ENCODE measurements at regions not wholly inside any gene's neighbourhood (a gene's known extent, or its start where the extent isn't known, plus 50 kb on each side); places are given as distances from the start of the nearest gene placed in this dataset.

- no peak for DNase-seq
- H3K27me3 ChIP-seq: no peaks in the 10 kb centered on the region
- no peaks in the 10 kb centered on the region for H3K9me3 ChIP-seq
- H3K4me1 ChIP-seq: no peaks in the 10 kb centered on the region
- no peak for TF ChIP-seq POLR2AphosphoS5 (IDR thresholded peaks at IDR 0.05)
- TF ChIP-seq POLR2A (IDR thresholded peaks at IDR 0.05): no peak
- TF ChIP-seq EP300 (IDR thresholded peaks at IDR 0.05; ENCODE audit: low read depth): no peak
- no peak for TF ChIP-seq CTCF (IDR thresholded peaks at IDR 0.05)
- WGBS, 2 donors (ENCODE audit: low coverage in 1 of 2): 68% methylated on average over 1 of the region's 1 CpG; no CpG with 5 or more reads in 1 of the 2 donors
- in situ Hi-C loops (cut with MboI; ENCODE audit: low pct_ligation_motif_present in 1 of 4, low pct_unique_long_range_greater_than_20kb in 1 of 4, low sequenced_read_pairs in 3 of 4) (no loop called here), intact Hi-C loops (cut with DNase I; ENCODE audit: low total_unique reads) (no loop called here)
- no peak overlapping the region for H3K4me3 ChIP-seq
- no peaks in the 10 kb centered on the region for H3K36me3 ChIP-seq
- H3K27ac ChIP-seq: no peak overlapping the region
Measured at GRCh38 chrX:94455782-94456181, 781.8 kb downstream of the FAM133A start.

- H3K27ac ChIP-seq: no peak overlapping the region
- 45% methylated on average over 10 of the region's 10 CpGs; no CpG with 5 or more reads in 1 of the 2 donors for WGBS, 2 donors (ENCODE audit: low coverage in 1 of 2)
- no peaks in the 10 kb centered on the region for H3K36me3 ChIP-seq
- no peaks in the 10 kb centered on the region for H3K4me1 ChIP-seq
- TF ChIP-seq POLR2AphosphoS5 (IDR thresholded peaks at IDR 0.05) (no peak), EP300 (IDR thresholded peaks at IDR 0.05; ENCODE audit: low read depth) (no peak), POLR2A (IDR thresholded peaks at IDR 0.05) (no peak)
- no peaks in the 10 kb centered on the region for H3K9me3 ChIP-seq
- no peak for DNase-seq
- intact Hi-C loops (cut with DNase I; ENCODE audit: low total_unique reads) (no loop called here), in situ Hi-C loops (cut with MboI; ENCODE audit: low pct_ligation_motif_present in 1 of 4, low pct_unique_long_range_greater_than_20kb in 1 of 4, low sequenced_read_pairs in 3 of 4) (no loop called here)
- H3K4me3 ChIP-seq: no peak overlapping the region
- H3K27me3 ChIP-seq: no peaks in the 10 kb centered on the region
Measured at GRCh38 chrX:94492541-94492940, 818.5 kb downstream of the FAM133A start.

- Histone ChIP-seq H3K4me1 (no peaks in the 10 kb centered on the region), H3K4me3 (no peak overlapping the region), H3K36me3 (no peaks in the 10 kb centered on the region), H3K27ac (no peak overlapping the region), H3K27me3 (no peaks in the 10 kb centered on the region), H3K9me3 (no peaks in the 10 kb centered on the region)
- 62 to 80% methylated on average over 3 to 6 of the region's 6 CpGs for WGBS, 2 donors (ENCODE audit: low coverage in 1 of 2)
- intact Hi-C loops (cut with DNase I; ENCODE audit: low total_unique reads) (no loop called here), in situ Hi-C loops (cut with MboI; ENCODE audit: low pct_ligation_motif_present in 1 of 4, low pct_unique_long_range_greater_than_20kb in 1 of 4, low sequenced_read_pairs in 3 of 4) (no loop called here)
- TF ChIP-seq POLR2A (IDR thresholded peaks at IDR 0.05) (no peak), POLR2AphosphoS5 (IDR thresholded peaks at IDR 0.05) (no peak), EP300 (IDR thresholded peaks at IDR 0.05; ENCODE audit: low read depth) (no peak), CTCF (IDR thresholded peaks at IDR 0.05) (no peak)
- DNase-seq: no peak
Measured at GRCh38 chrX:94493405-94493804, 819.4 kb downstream of the FAM133A start.

- DNase-seq: no peak
- Histone ChIP-seq H3K36me3 (no peaks in the 10 kb centered on the region), H3K27me3 (no peaks in the 10 kb centered on the region), H3K4me3 (no peak overlapping the region), H3K27ac (no peak overlapping the region), H3K4me1 (no peaks in the 10 kb centered on the region), H3K9me3 (no peaks in the 10 kb centered on the region)
- TF ChIP-seq POLR2AphosphoS5 (IDR thresholded peaks at IDR 0.05) (no peak), CTCF (IDR thresholded peaks at IDR 0.05) (no peak), EP300 (IDR thresholded peaks at IDR 0.05; ENCODE audit: low read depth) (no peak), POLR2A (IDR thresholded peaks at IDR 0.05) (no peak)
- in situ Hi-C loops (cut with MboI; ENCODE audit: low pct_ligation_motif_present in 1 of 4, low pct_unique_long_range_greater_than_20kb in 1 of 4, low sequenced_read_pairs in 3 of 4) (no loop called here), intact Hi-C loops (cut with DNase I; ENCODE audit: low total_unique reads) (no loop called here)
- 32% methylated on average over 2 of the region's 2 CpGs; no CpG with 5 or more reads in 1 of the 2 donors for WGBS, 2 donors (ENCODE audit: low coverage in 1 of 2)
Measured at GRCh38 chrX:94511564-94511963, 837.6 kb downstream of the FAM133A start.

- 70% methylated on average over 1 of the region's 1 CpG; no CpG with 5 or more reads in 1 of the 2 donors for WGBS, 2 donors (ENCODE audit: low coverage in 1 of 2)
- no peak for DNase-seq
- Histone ChIP-seq H3K4me3 (no peak overlapping the region), H3K4me1 (no peaks in the 10 kb centered on the region), H3K36me3 (no peaks in the 10 kb centered on the region), H3K27me3 (no peaks in the 10 kb centered on the region), H3K9me3 (no peaks in the 10 kb centered on the region), H3K27ac (no peak overlapping the region)
- intact Hi-C loops (cut with DNase I; ENCODE audit: low total_unique reads): no loop called here
- in situ Hi-C loops (cut with MboI; ENCODE audit: low pct_ligation_motif_present in 1 of 4, low pct_unique_long_range_greater_than_20kb in 1 of 4, low sequenced_read_pairs in 3 of 4): no loop called here
- TF ChIP-seq POLR2AphosphoS5 (IDR thresholded peaks at IDR 0.05): no peak
- no peak for TF ChIP-seq EP300 (IDR thresholded peaks at IDR 0.05; ENCODE audit: low read depth)
- TF ChIP-seq POLR2A (IDR thresholded peaks at IDR 0.05): no peak
- TF ChIP-seq CTCF (IDR thresholded peaks at IDR 0.05): no peak
Measured at GRCh38 chrX:94515009-94515408, 841.0 kb downstream of the FAM133A start.
